GM18867 (cell line): ENCODE measurements at regions not wholly inside any gene's neighbourhood (a gene's known extent, or its start where the extent isn't known, plus 50 kb on each side); places are given as distances from the start of the nearest gene placed in this dataset.

Source experiments
- ATAC-seq: cut with Tn5 transposase; IDR thresholded peaks from one replicate; pipeline ENCODE4 v1.9.1; 2021; ENCODE audit warnings: mild to moderate bottlenecking, moderate library complexity; ENCODE audit not compliant: unreplicated experiment

GRCh38 chr6:148225871-148226270 lies 116.8 kb upstream of the SASH1 start:
- ATAC-seq: no peak

GRCh38 chr6:148226284-148226683 lies 116.4 kb upstream of the SASH1 start:
- no peak for ATAC-seq

GRCh38 chr6:148231572-148231971 lies 111.1 kb upstream of the SASH1 start:
- no peak for ATAC-seq

GRCh38 chr6:148235446-148235845 lies 107.2 kb upstream of the SASH1 start:
- no peak for ATAC-seq

GRCh38 chr6:148238713-148239112 lies 103.9 kb upstream of the SASH1 start:
- no peak for ATAC-seq

- ATAC-seq: no peak
These were observed 103.4 kb upstream of the SASH1 start for GRCh38 chr6:148239215-148239614.

- no peak for ATAC-seq
These were observed 102.7 kb upstream of the SASH1 start for GRCh38 chr6:148239801-148240460.

- ATAC-seq: no peak
These were observed 102.2 kb upstream of the SASH1 start for GRCh38 chr6:148240461-148240840.

- ATAC-seq: no peak
These were observed 101.7 kb upstream of the SASH1 start for GRCh38 chr6:148240861-148241477.

- no peak for ATAC-seq
These were observed 100.5 kb upstream of the SASH1 start for GRCh38 chr6:148242180-148242579.

GRCh38 chr6:148244217-148244935 lies 98.3 kb upstream of the SASH1 start:
- ATAC-seq: no peak

GRCh38 chr6:148247386-148248063 lies 95.1 kb upstream of the SASH1 start:
- no peak for ATAC-seq

- no peak for ATAC-seq
These were observed 93.5 kb upstream of the SASH1 start for GRCh38 chr6:148249160-148249559.

GRCh38 chr6:148249679-148250375 lies 92.8 kb upstream of the SASH1 start:
- no peak for ATAC-seq

- ATAC-seq: no peak
These were observed 91.5 kb upstream of the SASH1 start for GRCh38 chr6:148250975-148251685.

- ATAC-seq: no peak
These were observed 90.7 kb upstream of the SASH1 start for GRCh38 chr6:148251891-148252290.

- ATAC-seq: no peak
These were observed 84.8 kb upstream of the SASH1 start for GRCh38 chr6:148257810-148258209.

GRCh38 chr6:148258868-148259267 lies 83.8 kb upstream of the SASH1 start:
- ATAC-seq: no peak

- ATAC-seq: no peak
These were observed 81.2 kb upstream of the SASH1 start for GRCh38 chr6:148261470-148261869.

- no peak for ATAC-seq
These were observed 79.6 kb upstream of the SASH1 start for GRCh38 chr6:148263010-148263409.
